GM19463 (cell line): ENCODE measurements at regions not wholly inside any gene's neighbourhood (a gene's known extent, or its start where the extent isn't known, plus 50 kb on each side); places are given as distances from the start of the nearest gene placed in this dataset.

Experiments used
- ATAC-seq: cut with Tn5 transposase; IDR thresholded peaks from one replicate; pipeline ENCODE4 v1.9.1; 2021; ENCODE audit warnings: mild to moderate bottlenecking, moderate library complexity; ENCODE audit not compliant: unreplicated experiment

GRCh38 chr13:73598020-73598712 is 536.0 kb downstream of the KLF12 start:
- ATAC-seq, result no peak

- ATAC-seq, result no peak
Measured at GRCh38 chr13:73596382-73596781, 537.6 kb downstream of the KLF5 start.

- no peak for ATAC-seq
Measured at GRCh38 chr13:73593199-73593765, 534.5 kb downstream of the KLF5 start.

DNA sequence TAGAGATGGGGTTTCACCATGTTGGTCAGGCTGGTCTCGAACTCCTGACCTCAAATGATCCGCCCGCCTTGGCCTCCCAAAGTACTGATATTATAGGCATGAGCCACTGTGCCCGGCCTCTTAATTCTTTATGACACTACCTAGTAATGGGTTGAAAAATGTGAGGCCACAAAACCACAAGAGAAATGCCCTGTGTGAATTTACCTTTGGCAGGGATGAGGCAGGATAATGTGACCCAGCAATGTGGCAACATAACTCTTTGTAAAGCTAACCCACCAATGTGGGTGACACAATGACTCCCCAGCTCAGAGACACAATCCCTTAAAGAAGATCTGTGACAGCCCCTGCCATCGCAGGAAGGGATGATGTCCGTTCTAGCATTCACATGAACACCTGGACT is 533.1 kb downstream of the KLF5 start:
- no peak for ATAC-seq

DNA sequence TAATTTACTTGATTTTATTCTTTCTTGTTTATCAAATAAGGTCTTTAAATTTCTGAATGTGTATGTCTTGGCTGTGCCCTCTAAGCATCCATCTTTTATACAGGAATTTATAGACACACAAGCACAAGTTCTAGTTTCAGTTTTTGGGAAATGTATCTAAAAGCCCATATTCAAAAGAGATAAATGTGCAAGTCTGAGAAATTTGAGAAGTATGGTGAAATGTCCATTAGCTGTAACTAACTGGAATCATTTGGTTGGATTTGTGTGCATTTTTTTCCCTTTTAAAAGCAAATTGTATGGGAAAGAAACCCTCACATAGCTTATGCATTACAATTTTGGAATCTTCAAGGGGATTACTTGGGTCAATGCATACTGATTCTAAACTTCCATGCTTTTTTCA is 532.0 kb downstream of the KLF5 start:
- ATAC-seq, result no peak

- no peak for ATAC-seq
Measured at GRCh38 chr13:73585236-73585635, 526.4 kb downstream of the KLF5 start.

- ATAC-seq, result no peak
Measured at GRCh38 chr13:73583331-73583730, 524.5 kb downstream of the KLF5 start.

DNA sequence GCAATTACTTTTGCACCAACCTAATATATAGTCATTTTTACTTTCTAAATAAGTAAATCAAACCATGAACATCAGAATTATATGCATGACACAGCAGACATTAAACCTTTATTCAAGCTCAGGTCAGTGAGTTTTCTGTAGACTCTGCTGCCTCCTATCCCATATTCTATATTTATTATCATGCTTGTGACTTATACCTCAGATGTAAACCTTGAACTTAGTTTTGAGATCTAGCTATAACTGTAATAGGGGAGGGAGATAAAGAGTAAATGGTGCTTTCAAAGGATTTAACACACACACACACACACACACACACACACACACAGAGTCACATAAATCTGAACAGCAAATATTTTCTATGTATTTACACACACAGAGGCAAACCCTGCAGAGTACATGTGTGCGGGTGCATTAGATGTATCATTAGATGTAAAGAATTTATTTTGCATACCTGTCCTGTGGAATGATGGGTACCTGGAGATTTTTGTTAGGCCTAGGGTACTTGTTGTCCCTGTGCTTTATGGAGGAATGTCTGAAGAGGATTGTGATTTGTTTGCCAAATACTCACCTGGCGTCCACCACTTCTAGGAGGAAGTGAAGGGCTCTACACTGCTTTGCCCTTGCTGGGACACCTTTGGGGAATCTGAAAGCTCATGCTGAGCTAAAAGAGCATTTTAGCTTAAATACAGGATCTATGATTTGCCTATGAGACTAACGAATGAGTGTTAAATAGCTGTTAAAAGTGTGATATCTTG is 521.9 kb downstream of the KLF5 start:
- ATAC-seq, result no peak

GRCh38 chr13:73579574-73580274 is 520.9 kb downstream of the KLF5 start:
- no peak for ATAC-seq

DNA sequence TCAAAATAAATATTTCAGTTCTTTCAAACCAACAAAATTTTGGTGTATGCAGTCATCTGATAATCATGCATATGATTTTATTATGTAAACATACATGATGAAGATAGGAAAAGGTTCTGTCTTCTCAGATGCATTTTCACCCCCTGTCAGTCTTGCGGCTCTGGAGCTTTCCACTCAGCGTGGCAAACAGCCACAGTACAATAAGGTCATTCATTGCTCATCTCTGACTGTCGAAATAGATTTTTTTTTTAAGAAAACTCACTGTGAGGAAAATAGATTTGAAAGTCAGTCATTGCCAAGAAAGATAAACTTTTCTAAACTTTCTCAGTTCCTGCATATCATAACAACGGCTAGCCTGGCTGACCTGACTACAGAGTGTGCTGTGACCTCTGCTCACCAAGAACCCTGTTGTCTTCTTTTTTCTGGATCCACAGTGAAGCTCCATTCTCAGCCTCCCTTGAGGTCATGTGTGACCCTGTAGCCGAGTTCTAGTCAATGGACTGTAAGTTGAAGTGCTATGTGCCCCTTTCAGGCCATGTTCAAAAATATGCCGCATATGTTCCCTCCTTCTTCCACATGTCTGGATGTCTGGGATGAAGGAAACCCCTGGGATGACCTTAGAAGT is 519.6 kb downstream of the KLF5 start:
- no peak for ATAC-seq

DNA sequence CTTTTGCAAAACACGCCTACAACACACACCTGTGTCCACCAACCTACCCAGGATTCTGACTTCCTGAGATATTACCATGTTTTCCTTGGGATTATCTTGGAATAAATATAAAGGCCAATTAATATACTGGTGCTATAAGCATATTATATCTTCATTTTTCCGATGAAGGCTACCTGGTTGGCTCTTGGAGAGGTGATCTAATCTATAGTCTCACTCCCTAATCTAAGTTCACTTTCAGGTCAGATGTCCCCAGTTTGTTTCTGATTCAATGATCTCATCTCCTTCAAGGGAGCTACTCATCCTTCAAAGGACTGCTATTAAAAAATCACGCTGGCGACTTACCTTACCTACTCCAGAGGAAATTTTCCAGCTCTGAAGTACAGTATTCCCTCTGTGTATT is 517.5 kb downstream of the KLF5 start:
- no peak for ATAC-seq

GRCh38 chr13:73572824-73573223 is 514.0 kb downstream of the KLF5 start:
- ATAC-seq, result no peak

DNA sequence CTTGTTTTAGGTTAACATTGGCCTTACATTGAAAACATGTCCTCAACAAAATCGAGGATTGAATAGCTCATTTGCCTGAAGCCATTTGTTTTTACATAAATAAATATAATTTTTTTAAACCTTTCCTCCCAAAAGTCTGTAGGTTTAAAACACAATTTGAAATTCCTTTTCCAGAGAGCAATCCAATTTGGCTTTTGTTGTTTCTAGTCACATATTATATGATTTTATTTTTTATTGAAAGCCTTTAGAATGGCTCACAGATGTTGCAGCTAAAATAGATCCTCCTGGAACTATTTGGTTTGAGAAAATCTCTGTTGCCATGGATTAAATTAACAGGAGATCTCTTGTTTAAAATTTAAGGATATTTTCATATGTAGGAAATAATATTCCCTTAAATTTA is 512.6 kb downstream of the KLF5 start:
- ATAC-seq, result no peak

DNA sequence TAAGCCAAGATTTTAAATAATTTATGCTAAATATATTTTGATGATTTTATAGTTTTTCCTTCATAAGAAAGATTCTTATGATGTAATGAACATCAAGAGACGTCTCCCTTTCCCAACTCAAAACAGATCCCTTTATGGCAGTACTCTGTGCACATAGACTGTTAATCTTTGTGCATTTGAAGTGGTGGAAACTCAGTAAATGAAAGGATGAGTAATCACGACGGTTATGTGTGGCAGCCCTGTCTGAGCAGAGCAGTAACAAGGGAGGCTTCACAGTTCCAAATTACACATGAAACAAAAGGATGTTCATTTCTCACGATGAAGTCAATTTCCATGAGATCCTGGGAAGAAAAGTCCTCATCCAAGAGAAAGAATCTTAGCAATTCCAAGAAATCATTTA is 498.1 kb downstream of the KLF5 start:
- ATAC-seq, result no peak

DNA sequence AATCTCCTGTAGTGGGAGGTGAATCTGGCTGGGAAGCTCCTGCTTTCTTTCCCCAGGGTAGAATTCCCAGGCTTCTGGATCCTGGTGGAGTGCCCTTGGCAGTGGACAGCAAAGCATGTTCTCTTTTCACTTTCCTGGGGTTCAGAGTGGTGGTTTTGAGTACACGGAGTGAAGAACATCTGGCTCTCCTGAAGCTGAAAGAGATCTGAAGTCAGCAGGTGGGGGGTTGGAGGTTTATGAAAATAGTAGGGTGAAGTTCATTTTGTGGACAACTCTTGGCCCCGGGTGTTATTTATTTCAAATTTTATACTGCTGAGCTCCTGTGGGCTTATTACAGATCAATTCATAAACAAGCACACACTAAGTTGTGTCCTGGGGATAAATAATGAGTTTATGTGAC is 497.3 kb downstream of the KLF5 start:
- ATAC-seq, result no peak

DNA sequence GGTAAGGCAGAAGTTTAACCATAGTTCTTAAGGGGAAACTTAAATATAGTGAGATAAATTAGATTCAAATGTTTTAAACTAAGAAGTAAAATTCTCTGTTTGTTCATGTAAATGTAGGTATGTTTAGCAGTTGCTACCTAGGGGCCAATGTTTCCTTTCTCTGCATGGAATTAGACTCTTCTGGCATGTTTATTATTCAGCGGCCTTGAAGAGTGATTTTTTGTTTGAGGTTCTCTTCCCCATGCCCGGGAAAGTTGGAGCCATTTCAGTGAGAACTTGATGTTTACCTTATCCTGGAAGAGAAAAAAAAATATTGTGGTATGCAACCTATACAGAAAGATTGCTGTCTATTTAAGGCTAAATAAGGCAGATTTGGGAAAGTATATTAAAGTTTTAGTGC is 492.9 kb downstream of the KLF5 start:
- ATAC-seq, result no peak

DNA sequence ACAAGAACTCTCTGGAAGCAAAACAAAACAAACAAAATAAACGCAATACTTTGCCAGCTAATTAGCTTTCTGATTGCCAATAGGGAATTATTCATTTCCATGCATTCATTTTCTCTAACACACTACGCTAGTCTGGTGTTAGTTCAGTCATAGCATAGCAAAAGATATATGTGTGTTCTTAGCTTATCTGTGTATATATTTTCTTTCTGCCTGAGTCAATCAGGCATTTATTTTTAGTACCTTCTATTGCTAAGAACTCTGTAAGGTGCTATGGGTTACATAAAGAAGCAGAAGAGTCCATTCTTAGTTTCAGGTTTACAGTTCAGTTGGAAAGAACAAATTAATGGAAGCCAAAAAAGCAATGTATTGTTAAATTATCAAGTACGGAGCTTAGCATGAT is 490.9 kb downstream of the KLF5 start:
- ATAC-seq, result no peak

GRCh38 chr13:73548449-73548848 is 489.6 kb downstream of the KLF5 start:
- no peak for ATAC-seq

- ATAC-seq, result no peak
Measured at GRCh38 chr13:73547239-73547638, 488.4 kb downstream of the KLF5 start.

GRCh38 chr13:73544175-73544574 is 485.4 kb downstream of the KLF5 start:
- no peak for ATAC-seq

DNA sequence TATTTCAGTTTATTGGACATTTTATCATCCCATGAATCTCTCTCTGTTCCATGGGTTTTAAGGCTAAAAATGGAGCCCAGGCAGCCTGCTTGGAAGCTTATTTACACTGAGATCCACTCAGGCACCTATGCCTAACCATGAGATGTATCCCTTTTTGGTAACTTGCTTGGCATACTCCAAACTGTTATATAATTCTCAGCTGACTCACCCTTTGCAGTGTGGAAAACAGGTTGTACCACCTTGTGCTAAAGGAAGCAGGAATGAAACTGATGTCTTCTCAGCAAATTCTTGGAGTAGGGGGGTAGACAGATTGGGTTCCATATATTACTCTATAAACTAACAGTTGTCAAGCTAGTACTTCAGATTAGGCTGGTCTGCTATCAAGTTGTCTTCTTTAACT is 483.6 kb downstream of the KLF5 start:
- no peak for ATAC-seq
